ENCODE measurements at regions not wholly inside any gene's neighbourhood (a gene's known extent, or its start where the extent isn't known, plus 50 kb on each side); places are given as distances from the start of the nearest gene placed in this dataset.

GRCh38 chr11:105268404-105269062, 129.0 kb upstream of the CARD18 start:
- WGBS, 4 donors: 77 to 84% (median 79%) methylated on average over 9 of the region's 9 CpGs
- intact Hi-C loops (cut with DNase I): no loop called here
- no peak for DNase-seq
- Histone ChIP-seq H3K27ac (no peak overlapping the region), H3K4me3 (no peak overlapping the region), H3K36me3 (replicated peaks in 1 of 2) (no peaks in the 10 kb centered on the region), H3K27me3 (no peaks in the 10 kb centered on the region), H3K9me3 (replicated peaks in 1 of 3) (no peaks in the 10 kb centered on the region), H3K4me1 (replicated peaks in 1 of 2) (no peaks in the 10 kb centered on the region)
- TF ChIP-seq CTCF (IDR thresholded peaks at IDR 0.05) (no peak), POLR2A (IDR thresholded peaks at IDR 0.05) (no peak)

GRCh38 chr11:105265845-105266244, 126.3 kb upstream of the CARD18 start:
- intact Hi-C loops (cut with DNase I): no loop called here
- TF ChIP-seq POLR2A (IDR thresholded peaks at IDR 0.05) (no peak), CTCF (IDR thresholded peaks at IDR 0.05) (no peak)
- WGBS, 4 donors: 61 to 80% (median 66%) methylated on average over 1 of the region's 1 CpG

GRCh38 chr11:105260976-105261375, 121.4 kb upstream of the CARD18 start:
- H3K27me3 ChIP-seq: no peaks in the 10 kb centered on the region
- intact Hi-C loops (cut with DNase I): no loop called here
- no peaks in the 10 kb centered on the region for H3K9me3 ChIP-seq (replicated peaks in 1 of 3)
- H3K4me3 ChIP-seq: no peak overlapping the region
- WGBS, 4 donors: 48 to 63% (median 56%) methylated on average over 1 of the region's 1 CpG
- TF ChIP-seq POLR2A (IDR thresholded peaks at IDR 0.05): no peak
- TF ChIP-seq CTCF (IDR thresholded peaks at IDR 0.05): no peak
- DNase-seq: no peak
- no peaks in the 10 kb centered on the region for H3K4me1 ChIP-seq (replicated peaks in 1 of 2)
- H3K27ac ChIP-seq: no peak overlapping the region
- no peaks in the 10 kb centered on the region for H3K36me3 ChIP-seq (replicated peaks in 1 of 2)

More at GRCh38 chr11:105265845-105266244, 126.3 kb upstream of the CARD18 start:
- H3K36me3 ChIP-seq (replicated peaks in 1 of 2): no peaks in the 10 kb centered on the region
- H3K27ac ChIP-seq: no peak overlapping the region
- H3K4me1 ChIP-seq (replicated peaks in 1 of 2): no peaks in the 10 kb centered on the region
- no peaks in the 10 kb centered on the region for H3K9me3 ChIP-seq (replicated peaks in 1 of 3)
- H3K27me3 ChIP-seq: no peaks in the 10 kb centered on the region
- H3K4me3 ChIP-seq: no peak overlapping the region
- no peak for DNase-seq

GRCh38 chr11:105245781-105246315, 106.3 kb upstream of the CARD18 start:
- Histone ChIP-seq H3K9me3 (replicated peaks in 1 of 3) (no peaks in the 10 kb centered on the region), H3K36me3 (replicated peaks in 1 of 2) (no peaks in the 10 kb centered on the region), H3K4me3 (no peak overlapping the region), H3K4me1 (replicated peaks in 1 of 2) (peaks cover 0 to 11% of the 10 kb centered on the region in 2 donors), H3K27ac (no peak overlapping the region), H3K27me3 (no peaks in the 10 kb centered on the region)
- DNase-seq: no peak
- TF ChIP-seq POLR2A (IDR thresholded peaks at IDR 0.05) (no peak), CTCF (IDR thresholded peaks at IDR 0.05) (no peak)
- 90 to 96% (median 91%) methylated on average over 3 of the region's 3 CpGs for WGBS, 4 donors
- intact Hi-C loops (cut with DNase I): no loop called here
